ENCODE measurements at regions not wholly inside any gene's neighbourhood (a gene's known extent, or its start where the extent isn't known, plus 50 kb on each side); places are given as distances from the start of the nearest gene placed in this dataset.
"Not testable (repeated sequence)": the region's sequence is repeated elsewhere in the genome, so short reads cannot be mapped to it uniquely, and the experiment has no call there.

- DNase-seq (ENCODE audit: extremely low spot score) = no peak
- Histone ChIP-seq H3K9me3 (no peaks in the 10 kb centered on the region), H3K36me3 (no peaks in the 10 kb centered on the region), H3K27ac (replicated peaks in 1 of 4) (no peak overlapping the region), H3K27me3 (no peaks in the 10 kb centered on the region), H3K4me3 (no peak overlapping the region), H3K4me1 (no peaks in the 10 kb centered on the region)
- intact Hi-C loops (cut with DNase I) = no loop called here
- WGBS = 46% methylated on average over 2 of the region's 2 CpGs
- TF ChIP-seq POLR2AphosphoS5 (IDR thresholded peaks at IDR 0.05) = no peak
- no peak for TF ChIP-seq EP300 (IDR thresholded peaks at IDR 0.05)
- no peak for TF ChIP-seq POLR2A (IDR thresholded peaks at IDR 0.05; ENCODE audit: low read depth)
- no peak for TF ChIP-seq CTCF (IDR thresholded peaks at IDR 0.05)
These were observed 1332.0 kb upstream of the PCDH20 start for GRCh38 chr13:62747629-62748028.

- H3K4me3 ChIP-seq = no peak overlapping the region
- WGBS = 93% methylated on average over 2 of the region's 2 CpGs
- H3K36me3 ChIP-seq = no peaks in the 10 kb centered on the region
- no peaks in the 10 kb centered on the region for H3K27me3 ChIP-seq
- no peak for TF ChIP-seq EP300 (IDR thresholded peaks at IDR 0.05)
- no peak for TF ChIP-seq POLR2AphosphoS5 (IDR thresholded peaks at IDR 0.05)
- TF ChIP-seq CTCF (IDR thresholded peaks at IDR 0.05) = no peak
- TF ChIP-seq POLR2A (IDR thresholded peaks at IDR 0.05; ENCODE audit: low read depth) = no peak
- H3K27ac ChIP-seq (replicated peaks in 1 of 4) = no peak overlapping the region
- DNase-seq (ENCODE audit: extremely low spot score) = no peak
- intact Hi-C loops (cut with DNase I) = no loop called here
- H3K4me1 ChIP-seq = no peaks in the 10 kb centered on the region
- H3K9me3 ChIP-seq = no peaks in the 10 kb centered on the region
These were observed 1331.5 kb upstream of the PCDH20 start for GRCh38 chr13:62747152-62747551.

- WGBS = 92% methylated on average over 7 of the region's 9 CpGs
- H3K36me3 ChIP-seq; H3K4me1 ChIP-seq; H3K4me3 ChIP-seq; H3K9me3 ChIP-seq; H3K27ac ChIP-seq (replicated peaks in 1 of 4); H3K27me3 ChIP-seq; DNase-seq (ENCODE audit: extremely low spot score); intact Hi-C loops (cut with DNase I): not testable (repeated sequence)
These were observed 1314.1 kb upstream of the PCDH20 start for GRCh38 chr13:62729746-62730145.

GRCh38 chr13:62721893-62722292, 1306.2 kb upstream of the PCDH20 start:
- Histone ChIP-seq H3K27ac (replicated peaks in 1 of 4) (no peak overlapping the region), H3K4me3 (no peak overlapping the region), H3K9me3 (no peaks in the 10 kb centered on the region), H3K27me3 (no peaks in the 10 kb centered on the region), H3K36me3 (no peaks in the 10 kb centered on the region), H3K4me1 (no peaks in the 10 kb centered on the region)
- DNase-seq (ENCODE audit: extremely low spot score) = no peak
- intact Hi-C loops (cut with DNase I) = no loop called here
- WGBS = 48% methylated on average over 4 of the region's 4 CpGs
- TF ChIP-seq EP300 (IDR thresholded peaks at IDR 0.05) (no peak), CTCF (IDR thresholded peaks at IDR 0.05) (no peak), POLR2A (IDR thresholded peaks at IDR 0.05; ENCODE audit: low read depth) (no peak), POLR2AphosphoS5 (IDR thresholded peaks at IDR 0.05) (no peak)

GRCh38 chr13:62711948-62712347, 1296.3 kb upstream of the PCDH20 start:
- WGBS = 88% methylated on average over 7 of the region's 7 CpGs
- H3K4me1 ChIP-seq; H3K36me3 ChIP-seq; DNase-seq (ENCODE audit: extremely low spot score); H3K27ac ChIP-seq (replicated peaks in 1 of 4); H3K4me3 ChIP-seq; H3K9me3 ChIP-seq; intact Hi-C loops (cut with DNase I); H3K27me3 ChIP-seq: not testable (repeated sequence)

- Histone ChIP-seq H3K27me3 (no peaks in the 10 kb centered on the region), H3K4me3 (no peak overlapping the region), H3K27ac (replicated peaks in 1 of 4) (no peak overlapping the region), H3K9me3 (peaks cover 0 to 6% (median 0%) of the 10 kb centered on the region in 4 donors), H3K4me1 (no peaks in the 10 kb centered on the region), H3K36me3 (no peaks in the 10 kb centered on the region)
- intact Hi-C loops (cut with DNase I) = no loop called here
- no peak for DNase-seq (ENCODE audit: extremely low spot score)
- TF ChIP-seq POLR2A (IDR thresholded peaks at IDR 0.05; ENCODE audit: low read depth) (no peak), EP300 (IDR thresholded peaks at IDR 0.05) (no peak)
- 77% methylated on average over 1 of the region's 1 CpG for WGBS
These were observed 1295.1 kb upstream of the PCDH20 start for GRCh38 chr13:62710787-62711186.

Data from esophagus muscularis mucosa (tissue), 4 donors.